Psoas muscle (tissue), 7 donors: ENCODE measurements at regions not wholly inside any gene's neighbourhood (a gene's known extent, or its start where the extent isn't known, plus 50 kb on each side); places are given as distances from the start of the nearest gene placed in this dataset.

Experiments used
- ATAC-seq, 4 donors: fragments of 200-7000 bp; cut with Tn5 transposase; one replicate each; pipeline ENCODE4 v1.9.1; 2020; ENCODE audit warnings: moderate library complexity in 3 of 4, mild to moderate bottlenecking in 2 of 4
- DNase-seq, 2 donors: peaks; one replicate each; pipeline ENCODE4 v3.0.0-alpha.2; 2020
- H3K27ac ChIP-seq: fragments of 200-600 bp; one replicate; pipeline ENCODE4 v1.8.0; 2022
- H3K27me3 ChIP-seq, 3 donors: fragments of 200-600 bp in 1 of 3; one replicate each; pipeline versions ENCODE4 v1.6.1 to v1.8.0; 2013 to 2022; ENCODE audit warnings: low read length in 2 of 3, mild to moderate bottlenecking in 2 of 3, moderate library complexity in 1 of 3; ENCODE audit not compliant: insufficient read depth in 3 of 3
- H3K36me3 ChIP-seq, 2 donors: fragments of 200-600 bp in 1 of 2; one replicate each; pipeline versions ENCODE4 v1.6.1 to v1.8.0; 2013 to 2022; ENCODE audit warnings: low read depth in 1 of 2, mild to moderate bottlenecking in 1 of 2, moderate library complexity in 1 of 2; ENCODE audit not compliant: insufficient read depth in 1 of 2
- H3K4me1 ChIP-seq: fragments of 200-600 bp; one replicate; pipeline ENCODE4 v1.8.0; 2022
- H3K4me3 ChIP-seq: fragments of 200-600 bp; one replicate; pipeline ENCODE4 v1.8.0; 2022; ENCODE audit warnings: mild to moderate bottlenecking
- H3K9me3 ChIP-seq: fragments of 200-600 bp; one replicate; pipeline ENCODE4 v1.8.0; 2022
- CTCF ChIP-seq: fragments of 200-600 bp; IDR thresholded peaks from one replicate; pipeline ENCODE4 v1.8.0; 2022; ENCODE audit warnings: antibody characterized with exemption
- WGBS, 3 donors: extraction: QIAGEN DNeasy Blood & Tissue Kit; methylation state at CpG; one replicate each; pipeline versions ENCODE4 v1.1.6 to v1.1.7; 2013; 5-methylcytosine and 5-hydroxymethylcytosine counted together
- intact Hi-C, 2 donors: fragments of 100-400 bp; cut with DNase I; formaldehyde crosslinking; loops; one replicate each; pipeline versions ENCODE4 v1.11.0 to v1.14.2; 2022
- donor health status: healthy with polysubstance abuse.
- donor health status: DM: no; HTN: no; CAD: no; lungs with moderate emphysema.
- donor health status: Bipolar disorder and iron deficiency.
- donor health status: healthy.
- donor health status: DM: yes; HTN: yes; CAD: no.
- donor health status: DM: no; HTN: no; CAD: no.
- donor health status: DM: yes; HTN: yes; CAD: no.

DNA sequence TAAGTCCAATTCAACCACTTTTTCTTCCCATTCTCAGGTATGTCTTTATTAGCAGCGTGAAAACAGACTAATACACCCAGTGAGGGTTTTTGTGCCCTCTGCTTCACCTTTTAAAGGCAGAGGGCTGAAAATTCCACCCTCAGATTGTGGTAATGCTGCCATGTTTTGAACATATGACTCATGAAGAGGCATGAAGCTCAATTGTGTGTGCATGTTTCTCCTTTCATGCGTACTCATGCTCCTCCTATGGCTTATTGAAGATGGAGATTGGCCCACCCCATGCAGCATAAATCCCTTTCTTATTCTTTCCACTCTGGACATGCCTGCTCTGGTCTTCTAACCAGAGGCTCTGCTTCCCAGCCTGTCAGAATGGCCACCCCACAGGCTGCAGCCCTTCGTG is 168.0 kb upstream of the PRKCQ start:
- TF ChIP-seq CTCF: no peak
- no peaks in the 10 kb centered on the region for H3K27me3 ChIP-seq
- no peaks in the 10 kb centered on the region for H3K36me3 ChIP-seq
- intact Hi-C loops: no loop called here
- H3K27ac ChIP-seq: no peak overlapping the region
- no peak for DNase-seq
- ATAC-seq: no peak
- H3K9me3 ChIP-seq: no peaks in the 10 kb centered on the region
- no peak overlapping the region for H3K4me3 ChIP-seq
- WGBS, 3 donors: 90 to 94% (median 94%) methylated on average over 3 of the region's 3 CpGs
- peaks cover 21% of the 10 kb centered on the region for H3K4me1 ChIP-seq

DNA sequence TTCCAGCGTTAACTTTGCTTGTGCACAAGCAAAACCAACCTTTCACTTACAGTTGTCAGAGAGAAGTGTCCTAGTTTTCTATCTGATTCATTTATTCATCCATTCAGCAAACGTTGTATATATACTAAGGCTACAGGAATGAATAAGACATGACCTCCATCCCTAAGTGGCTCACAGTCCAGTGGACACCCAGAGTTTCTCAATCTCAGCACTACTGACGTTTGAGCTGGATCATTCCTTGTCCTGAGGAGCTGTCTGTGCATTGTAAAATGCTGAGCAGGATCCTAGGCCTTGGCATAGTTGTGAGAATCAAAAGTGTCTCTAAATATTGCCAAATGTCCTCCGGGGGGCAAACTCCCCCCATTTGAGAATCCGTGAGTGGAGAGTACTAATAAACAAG is 166.7 kb upstream of the PRKCQ start:
- intact Hi-C loops: no loop called here
- TF ChIP-seq CTCF: no peak
- ATAC-seq: peak in 1 of 4 donors; percentile 57

DNA sequence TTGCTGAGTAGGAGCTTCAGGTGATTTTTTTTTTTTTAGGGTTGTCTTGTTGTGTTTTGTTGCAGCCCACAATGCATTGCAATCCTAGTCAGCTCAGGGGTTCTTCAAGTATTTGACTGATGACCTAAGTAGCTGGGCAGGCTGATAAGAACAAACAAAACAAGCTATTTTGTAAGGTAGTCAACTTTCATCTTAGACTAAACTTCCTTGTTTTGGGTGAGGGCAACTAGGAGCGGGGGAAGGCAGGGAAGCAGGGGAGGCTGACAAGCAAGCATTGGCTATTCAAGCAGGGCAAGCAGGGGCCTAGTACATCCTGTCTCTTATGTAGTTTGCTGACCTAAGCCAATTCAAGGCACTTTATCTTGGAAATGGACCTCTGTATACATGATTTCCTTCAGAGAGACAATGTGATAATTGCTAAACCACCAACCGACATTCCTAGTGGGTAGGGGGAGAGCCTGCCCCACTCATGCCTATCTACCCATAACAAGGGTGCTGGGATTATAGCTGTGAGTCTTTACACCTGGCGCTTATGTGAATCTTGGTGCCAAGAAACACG is 163.3 kb upstream of the PRKCQ start:
- H3K4me1 ChIP-seq: peaks cover 21% of the 10 kb centered on the region
- no peaks in the 10 kb centered on the region for H3K36me3 ChIP-seq
- no peaks in the 10 kb centered on the region for H3K27me3 ChIP-seq
- WGBS, 3 donors: 71 to 78% (median 76%) methylated on average over 4 of the region's 4 CpGs
- no peaks in the 10 kb centered on the region for H3K9me3 ChIP-seq
- TF ChIP-seq CTCF: no peak
- H3K4me3 ChIP-seq: no peak overlapping the region
- no peak overlapping the region for H3K27ac ChIP-seq
- intact Hi-C loops: no loop called here
- DNase-seq: no peak
- ATAC-seq: no peak

More for the DNA sequence above, 166.7 kb upstream of the PRKCQ start:
- Histone ChIP-seq H3K36me3 (no peaks in the 10 kb centered on the region), H3K9me3 (no peaks in the 10 kb centered on the region), H3K27ac (no peak overlapping the region), H3K4me1 (peaks cover 18% of the 10 kb centered on the region), H3K4me3 (no peak overlapping the region), H3K27me3 (no peaks in the 10 kb centered on the region)
- WGBS, 3 donors: 55 to 88% (median 72%) methylated on average over 5 of the region's 5 CpGs
- DNase-seq: no peak

DNA sequence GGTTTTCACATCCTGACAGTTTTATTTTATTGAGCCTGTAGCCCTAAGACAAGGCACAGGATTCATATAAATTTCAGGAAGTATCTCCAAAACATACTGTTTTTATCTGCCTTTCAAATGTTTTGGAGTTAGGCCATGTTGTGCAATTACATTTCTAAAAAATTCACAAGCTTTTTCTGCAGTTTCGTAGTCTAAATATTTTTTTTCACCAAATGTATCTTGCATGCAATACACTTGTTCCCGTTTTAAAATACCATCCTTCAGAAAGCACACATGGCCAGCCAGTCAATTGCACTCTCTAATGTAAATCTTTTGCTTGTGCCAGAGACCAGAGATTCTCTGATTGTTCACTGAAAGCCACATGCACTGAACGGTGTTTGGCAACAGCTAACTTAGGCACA is 161.5 kb upstream of the PRKCQ start:
- DNase-seq (no peak), ATAC-seq (no peak)
- Histone ChIP-seq H3K9me3 (no peaks in the 10 kb centered on the region), H3K27ac (peak overlapping the region; percentile 13), H3K4me3 (no peak overlapping the region), H3K36me3 (no peaks in the 10 kb centered on the region), H3K4me1 (peaks cover 29% of the 10 kb centered on the region), H3K27me3 (no peaks in the 10 kb centered on the region)
- TF ChIP-seq CTCF: no peak
- WGBS, 3 donors: 44 to 60% (median 45%) methylated on average over 3 of the region's 3 CpGs
- intact Hi-C loops: no loop called here

DNA sequence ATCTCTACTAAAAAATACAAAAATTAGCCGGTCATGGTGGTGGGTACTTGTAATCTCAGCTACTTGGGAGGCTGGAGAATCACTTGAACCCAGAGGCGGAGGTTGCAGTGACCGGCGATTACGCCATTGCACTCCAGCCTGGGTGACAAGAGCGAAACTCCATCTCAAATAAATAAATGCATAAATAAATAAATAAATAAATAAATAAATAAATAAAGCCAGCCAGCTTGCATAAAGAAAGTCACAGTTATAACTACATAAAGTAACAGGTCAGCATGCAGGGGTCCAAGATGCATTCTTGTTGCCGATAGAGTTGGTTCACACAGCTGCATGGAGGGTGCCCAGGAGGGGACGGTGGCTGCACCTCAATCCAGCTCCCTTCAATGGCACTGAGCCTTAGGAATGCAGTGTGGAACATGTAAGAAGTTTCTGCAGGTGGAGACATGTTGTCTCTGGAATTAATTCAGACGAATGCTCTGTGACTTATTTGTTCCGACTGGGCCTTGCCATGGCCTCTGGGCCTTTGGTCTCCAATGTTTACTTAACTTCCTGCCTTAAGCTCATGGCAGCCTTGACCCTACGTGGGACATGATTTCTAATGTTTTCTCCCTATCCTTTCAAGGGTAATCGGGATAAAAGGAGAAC is 159.6 kb upstream of the PRKCQ start:
- peaks cover 35% of the 10 kb centered on the region for H3K4me1 ChIP-seq
- 64 to 68% (median 66%) methylated on average over 12 of the region's 12 CpGs for WGBS, 3 donors

More for the DNA sequence above, 159.6 kb upstream of the PRKCQ start:
- H3K9me3 ChIP-seq: no peaks in the 10 kb centered on the region
- no peak for TF ChIP-seq CTCF
- intact Hi-C loops: no loop called here
- peak overlapping the region; percentile 94 for H3K27ac ChIP-seq
- no peak for ATAC-seq
- no peak for DNase-seq
- no peaks in the 10 kb centered on the region for H3K36me3 ChIP-seq
- peak overlapping the region; percentile 63 for H3K4me3 ChIP-seq
- no peaks in the 10 kb centered on the region for H3K27me3 ChIP-seq
